Left kidney (tissue), 1 donor: ENCODE measurements at regions not wholly inside any gene's neighbourhood (a gene's known extent, or its start where the extent isn't known, plus 50 kb on each side); places are given as distances from the start of the nearest gene placed in this dataset.

Source experiments
- DNase-seq: peaks from one replicate; pipeline ENCODE4 v3.0.0-alpha.2; 2013

DNA sequence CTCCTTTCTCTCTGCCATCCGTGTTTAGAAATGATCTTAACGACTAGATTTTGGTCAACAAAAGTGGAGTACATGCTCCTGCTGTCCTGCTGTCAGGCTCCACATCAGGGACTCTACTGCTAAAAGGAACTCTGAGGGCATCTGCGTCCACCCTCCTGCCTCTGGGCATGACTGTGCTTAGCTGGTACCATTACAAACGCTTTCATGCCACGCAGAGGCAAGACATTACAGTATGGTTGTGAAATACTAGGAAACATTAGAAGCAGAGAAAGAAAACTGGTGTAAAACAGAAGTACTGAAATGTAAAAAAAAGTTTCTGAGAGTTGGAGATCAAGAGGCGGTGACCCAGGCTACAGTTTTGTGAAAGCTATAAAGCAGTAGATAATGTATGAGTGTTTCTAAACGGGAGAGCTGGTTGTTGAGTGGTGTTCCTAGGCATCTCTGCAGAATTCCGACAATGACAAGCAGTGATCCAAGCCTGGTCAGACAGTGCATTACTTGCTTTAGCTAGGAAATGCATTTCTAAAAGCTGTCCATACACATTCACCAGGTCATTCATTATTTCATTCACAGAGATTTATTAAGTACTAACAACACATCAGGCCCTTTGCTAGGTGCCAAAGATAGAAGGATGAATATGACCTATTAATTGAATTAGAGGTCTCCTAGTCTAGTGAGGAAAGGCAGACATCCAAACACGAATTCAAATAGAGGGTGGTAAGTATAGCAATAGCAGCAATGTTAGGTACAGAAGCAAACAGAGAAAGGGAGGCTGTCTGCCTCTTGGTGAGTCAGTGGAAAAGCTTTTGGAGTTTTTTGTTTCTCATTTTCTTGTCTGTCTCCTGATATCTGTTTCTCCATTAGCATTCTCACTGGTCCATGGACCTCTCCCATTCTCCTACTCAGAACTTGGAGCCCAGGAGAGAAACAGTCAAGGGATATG, 401.9 kb downstream of the LMO4 start:
- DNase-seq: no peak

DNA sequence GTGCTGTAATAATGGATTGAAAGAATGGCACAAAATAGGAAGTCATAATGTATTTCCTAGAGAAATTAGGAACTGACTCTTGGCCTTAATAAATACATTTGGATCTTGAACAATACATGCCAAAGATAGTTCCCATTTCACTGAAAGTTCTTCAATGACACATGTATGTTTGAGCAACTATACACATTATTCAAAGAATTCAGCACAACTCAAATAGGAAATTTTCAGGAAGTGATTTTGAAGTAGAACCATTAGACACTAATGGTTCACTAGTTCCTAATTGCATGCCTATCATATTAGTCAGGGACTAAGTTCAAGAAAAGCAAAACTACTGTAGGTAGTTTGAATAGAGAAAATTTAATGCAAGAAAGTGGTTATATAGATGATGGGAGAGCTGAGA, 404.7 kb downstream of the LMO4 start:
- no peak for DNase-seq

GRCh38 chr1:87735750-87736149, 407.1 kb downstream of the LMO4 start:
- DNase-seq: no peak

- no peak for DNase-seq
Measured at GRCh38 chr1:87739141-87739540, 410.5 kb downstream of the LMO4 start.

DNA sequence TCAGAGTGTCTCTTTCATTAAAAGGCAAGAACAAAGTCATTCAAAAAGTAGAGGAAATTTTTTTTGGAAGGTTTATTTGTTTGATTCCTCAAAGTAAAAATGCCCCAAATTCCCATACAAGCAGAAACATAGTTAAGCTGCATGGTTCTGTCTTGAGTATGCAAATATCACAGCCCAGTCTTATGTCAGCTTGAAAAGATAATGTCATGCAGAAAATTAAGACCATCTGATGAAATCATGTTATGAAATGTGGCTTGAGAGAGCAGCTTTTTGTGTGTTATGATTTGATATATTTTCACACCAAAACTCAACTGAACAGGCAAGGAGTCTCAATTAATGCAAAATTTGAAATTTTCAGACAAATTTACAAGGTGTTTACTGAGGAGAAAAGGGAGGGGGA, 411.0 kb downstream of the LMO4 start:
- DNase-seq: no peak

- DNase-seq: no peak
Measured at GRCh38 chr1:87743256-87743655, 414.6 kb downstream of the LMO4 start.

DNA sequence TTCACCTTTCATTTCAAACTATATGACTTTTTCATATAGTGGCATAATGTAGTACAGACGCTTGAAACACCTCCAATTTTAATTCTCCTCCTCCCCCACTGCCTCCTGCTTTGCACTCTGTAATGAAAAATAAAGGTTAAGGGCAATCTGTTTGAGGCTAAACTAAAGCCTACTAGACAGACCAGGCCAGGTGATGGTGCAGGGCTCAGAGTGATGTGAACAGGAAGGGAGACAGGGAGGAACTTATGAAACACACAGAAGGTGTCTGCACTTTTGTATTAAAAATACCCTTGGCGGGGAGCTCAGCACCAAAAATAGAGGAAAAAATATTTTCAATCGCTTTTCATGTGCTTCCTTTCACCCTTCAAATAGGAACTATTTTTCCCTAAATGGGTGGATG, 415.4 kb downstream of the LMO4 start:
- no peak for DNase-seq

DNA sequence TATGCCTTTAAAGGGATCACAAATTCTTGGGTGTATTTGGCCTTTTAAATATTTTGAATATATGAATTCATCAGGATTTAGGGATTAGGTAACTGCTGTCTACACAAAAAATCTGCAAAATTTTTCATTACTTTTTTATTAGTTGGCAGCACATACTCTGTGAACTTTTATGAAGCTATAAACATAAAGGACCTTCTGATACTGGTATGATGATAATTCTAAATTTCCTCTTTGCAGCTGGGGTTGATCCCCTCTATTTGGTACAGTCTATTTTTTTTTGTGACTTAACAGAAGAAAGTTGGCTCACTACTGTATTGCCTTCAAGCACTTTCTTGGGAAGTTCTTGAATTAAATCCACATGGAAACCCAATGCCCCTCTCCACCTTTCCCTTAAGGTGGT, 416.1 kb downstream of the LMO4 start:
- DNase-seq: no peak

DNA sequence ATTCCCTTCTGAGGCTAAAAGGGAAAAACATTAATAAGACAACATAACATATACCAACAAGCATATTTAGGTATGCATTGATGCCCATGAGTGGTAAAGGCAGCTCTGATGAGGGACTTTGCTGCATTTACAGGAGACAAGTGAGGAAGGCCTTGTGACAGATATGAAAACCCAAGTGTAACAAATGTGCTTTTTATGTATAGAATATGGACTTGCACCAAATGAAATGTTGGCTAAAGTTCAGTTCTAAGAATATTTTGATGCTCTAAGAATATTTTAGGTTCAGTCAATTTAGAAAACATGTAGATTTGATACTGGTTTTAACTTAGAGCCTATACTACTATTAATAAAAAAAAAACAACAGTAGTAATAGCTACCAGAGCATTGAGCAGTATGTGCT, 424.7 kb downstream of the LMO4 start:
- no peak for DNase-seq

- DNase-seq: no peak
Measured at GRCh38 chr1:87754139-87754538, 425.5 kb downstream of the LMO4 start.

- no peak for DNase-seq
Measured at GRCh38 chr1:87757676-87758075, 429.0 kb downstream of the LMO4 start.

GRCh38 chr1:87759421-87760087, 430.9 kb downstream of the LMO4 start:
- DNase-seq: no peak

GRCh38 chr1:87760155-87760554, 431.5 kb downstream of the LMO4 start:
- no peak for DNase-seq

DNA sequence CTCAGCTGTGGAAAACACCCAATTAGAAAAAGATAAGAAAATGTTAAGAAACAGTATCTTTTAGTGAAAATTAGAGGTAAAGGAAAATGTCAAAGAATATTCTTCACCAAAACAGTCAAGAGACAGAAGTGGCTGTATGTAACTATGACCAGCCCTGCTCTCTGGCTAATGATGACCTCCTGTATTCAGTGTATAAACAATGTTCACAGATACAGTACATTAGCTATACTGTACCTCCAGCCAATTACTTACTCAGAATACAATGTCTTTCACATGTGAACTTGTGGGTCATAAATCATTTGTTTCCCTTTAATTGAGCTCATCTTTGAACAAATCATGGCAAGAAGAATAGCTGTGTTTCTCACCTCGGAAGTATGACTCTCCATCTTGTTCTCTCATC, 432.0 kb downstream of the LMO4 start:
- no peak for DNase-seq

DNA sequence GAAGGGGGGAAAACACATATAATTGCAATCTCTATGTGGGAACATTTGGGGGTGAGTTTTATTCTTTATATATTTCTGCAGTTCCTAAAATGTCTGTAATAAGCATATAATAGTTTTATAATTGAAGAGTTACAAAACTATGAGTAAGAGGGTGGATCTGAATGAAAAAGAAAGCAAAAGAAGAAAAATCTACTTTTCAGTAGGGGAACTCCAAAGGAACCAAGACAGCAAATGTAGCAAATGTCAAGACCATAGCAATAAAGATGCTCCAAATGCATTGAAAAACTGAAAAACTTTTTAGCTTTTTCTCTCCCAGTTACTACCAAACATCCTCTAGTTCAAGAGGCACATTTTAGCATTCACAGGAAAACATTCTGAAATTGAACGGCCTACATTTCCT, 434.8 kb downstream of the LMO4 start:
- no peak for DNase-seq

DNA sequence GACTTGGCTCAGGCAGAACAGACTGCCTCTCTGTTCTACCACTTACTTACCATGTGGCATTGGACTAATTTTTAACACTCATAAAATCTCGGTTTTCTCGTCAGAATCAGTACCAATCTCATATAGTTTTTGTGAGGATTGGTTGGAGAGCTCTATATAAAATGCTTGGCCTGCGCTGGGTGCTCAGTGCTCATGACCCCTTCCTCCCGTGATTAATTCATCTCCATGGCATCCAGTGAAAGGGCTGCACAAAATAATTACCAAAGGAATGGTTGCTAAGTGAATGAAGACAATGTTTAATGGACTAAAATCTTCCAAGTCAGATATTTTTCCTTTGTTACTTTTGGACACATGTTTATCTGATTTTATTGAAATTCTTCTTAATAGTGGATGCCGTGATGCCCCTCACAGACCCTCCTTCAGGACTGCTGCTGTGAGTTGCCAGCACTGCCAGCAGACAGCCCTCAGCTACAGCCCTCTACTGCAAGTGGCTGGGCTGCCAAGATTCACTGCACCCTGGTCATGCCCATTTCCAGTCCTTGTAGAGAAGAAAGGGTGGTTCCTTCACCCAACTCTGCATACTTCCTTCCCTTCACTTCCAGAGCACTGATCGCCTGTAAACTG, 436.5 kb downstream of the LMO4 start:
- DNase-seq: no peak

GRCh38 chr1:87765681-87766070, 437.0 kb downstream of the LMO4 start:
- no peak for DNase-seq

GRCh38 chr1:87766737-87767136, 438.1 kb downstream of the LMO4 start:
- no peak for DNase-seq

DNA sequence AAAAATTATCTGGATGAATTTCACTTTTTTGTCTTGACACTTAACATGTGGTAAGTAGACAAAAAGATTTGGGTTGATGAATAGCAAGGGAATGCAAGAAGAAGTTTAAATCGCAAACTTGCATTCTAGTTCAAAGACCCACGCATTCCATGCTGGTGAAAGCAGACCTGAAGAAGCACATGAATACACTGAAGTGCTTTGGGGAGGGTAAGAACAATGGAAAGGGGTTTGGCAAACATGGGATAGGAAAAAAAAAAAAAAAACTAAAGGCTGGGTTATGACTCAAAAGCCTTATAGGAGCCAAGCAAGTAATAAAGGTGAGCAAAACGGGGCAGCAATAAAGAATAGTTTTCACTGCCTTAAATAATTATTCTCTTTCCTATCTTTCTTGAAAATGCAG, 450.2 kb downstream of the LMO4 start:
- DNase-seq: no peak

GRCh38 chr1:87781554-87781953, 452.9 kb downstream of the LMO4 start:
- no peak for DNase-seq

DNA sequence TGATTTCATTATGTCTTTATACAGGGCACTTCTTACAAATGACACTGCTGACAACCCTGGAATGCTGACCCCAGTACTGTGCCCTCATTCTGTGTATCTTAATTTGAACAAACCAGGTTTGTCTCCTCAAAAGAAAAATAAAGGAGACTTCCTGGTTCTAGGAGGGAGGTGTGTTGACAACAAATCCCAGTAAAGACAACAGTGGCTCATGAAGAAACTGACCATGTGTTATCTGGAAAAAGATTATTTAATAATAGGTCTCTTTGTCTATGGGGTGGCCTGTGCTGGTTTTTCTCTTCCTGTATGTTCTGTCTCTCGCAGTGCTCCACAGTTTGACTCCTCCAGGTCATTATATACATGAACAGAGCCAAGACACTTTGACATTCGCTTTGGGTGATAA, 454.6 kb downstream of the LMO4 start:
- no peak for DNase-seq

DNA sequence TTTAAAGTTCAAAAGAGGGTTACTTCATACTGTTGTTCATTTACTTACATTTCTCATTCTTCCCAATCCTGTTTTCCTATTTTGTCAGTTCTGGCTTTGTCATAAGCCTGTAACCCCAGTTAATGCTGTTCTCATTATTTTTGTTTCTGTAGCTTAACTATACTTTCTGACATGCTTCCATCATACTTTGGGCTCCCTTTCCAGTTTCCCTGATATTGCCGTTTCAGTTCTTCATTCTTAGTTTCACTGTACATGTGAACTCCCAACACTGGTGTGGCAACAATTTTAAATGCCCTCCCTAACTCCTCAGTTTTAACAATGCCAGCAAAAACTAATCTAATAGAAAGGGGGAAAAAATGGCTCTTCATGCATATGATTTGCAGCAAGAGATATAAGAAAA, 456.7 kb downstream of the LMO4 start:
- DNase-seq: no peak

DNA sequence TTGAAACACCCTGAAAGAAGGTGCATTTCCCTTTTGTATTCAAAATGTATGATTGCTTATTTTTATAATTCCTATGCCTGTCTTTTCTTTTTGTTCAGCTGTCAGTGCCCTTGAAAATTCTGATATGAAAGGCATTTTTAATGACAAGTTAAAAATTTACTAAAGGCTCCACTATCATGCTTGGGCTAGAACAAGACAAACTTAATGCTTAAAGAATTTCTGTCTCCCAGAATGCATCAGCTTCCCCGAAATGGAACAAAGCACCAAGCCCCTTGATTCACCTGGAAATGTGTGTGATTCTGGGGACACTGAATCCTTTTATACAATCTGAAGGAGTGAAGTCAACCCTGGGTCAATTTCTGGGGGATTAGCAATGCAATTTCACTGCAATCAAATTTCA, 457.5 kb downstream of the LMO4 start:
- DNase-seq: no peak
